Activated CD8-positive, alpha-beta memory T cell treated with anti-CD3 and anti-CD28 coated beads for 1 hour (primary cell): ENCODE measurements at regions not wholly inside any gene's neighbourhood (a gene's known extent, or its start where the extent isn't known, plus 50 kb on each side); places are given as distances from the start of the nearest gene placed in this dataset.

ENCODE experiments used
- DNase-seq, 2 donors: peaks; one replicate each; pipeline ENCODE4 v3.0.0-alpha.2; 2020; ENCODE audit warnings: low read depth in 1 of 2; ENCODE audit errors: extremely low read depth in 1 of 2

DNA sequence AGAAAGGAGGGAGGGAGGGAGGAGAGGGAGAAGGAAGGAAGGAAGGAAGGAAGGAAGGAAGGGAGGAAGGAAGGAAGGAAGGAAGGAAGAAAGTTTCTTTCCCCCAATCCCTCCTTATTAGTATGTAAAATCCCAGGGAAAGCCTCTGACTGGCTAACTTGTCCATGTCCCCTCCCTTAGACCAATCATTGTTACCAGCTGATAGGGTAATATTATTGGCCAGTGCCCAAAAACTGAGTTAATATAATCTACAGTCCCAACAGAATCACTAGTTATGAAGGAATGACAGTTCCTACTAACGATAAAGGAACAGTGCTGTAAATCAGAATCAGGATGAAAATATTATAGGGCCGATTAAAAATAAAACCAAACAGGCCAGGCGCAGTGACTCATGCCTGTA, 53.6 kb upstream of the CCNG1 start:
- DNase-seq: no peak

DNA sequence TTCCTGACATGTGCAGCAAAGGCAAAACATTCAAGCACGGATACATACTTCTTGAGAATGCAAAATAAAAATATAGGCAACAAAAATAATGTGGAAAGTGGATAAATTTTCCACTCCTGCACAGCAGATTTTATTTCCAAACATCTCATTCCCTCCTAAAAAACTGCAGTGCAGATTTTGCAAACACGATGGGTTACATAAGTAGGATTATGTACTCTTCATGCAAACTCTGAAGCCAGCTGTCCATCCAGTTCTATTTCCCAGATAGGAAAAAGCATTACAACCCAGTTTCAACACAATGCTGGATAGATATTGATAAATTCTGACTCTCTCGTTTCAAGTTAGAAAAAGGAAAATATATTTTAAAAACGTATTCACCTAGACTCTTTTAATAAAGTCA, 52.7 kb upstream of the CCNG1 start:
- no peak for DNase-seq

DNA sequence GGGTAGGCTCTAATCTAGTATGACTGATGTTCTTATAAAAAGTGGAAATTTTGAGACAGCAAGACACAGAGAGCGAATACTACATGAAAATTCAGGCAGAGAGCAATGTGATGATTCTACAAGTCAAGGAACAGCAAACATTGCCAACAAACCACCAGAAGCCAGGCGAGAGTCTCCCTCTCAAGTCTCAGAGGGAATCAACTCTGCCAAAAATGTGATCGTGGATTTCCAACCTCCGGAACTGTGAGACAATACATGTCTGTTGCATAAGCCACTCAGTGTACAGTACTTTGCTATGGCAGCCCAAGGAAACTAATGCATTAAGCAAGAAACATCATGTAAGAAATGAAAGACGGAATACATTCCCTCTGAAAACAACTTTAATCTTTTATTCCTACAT, 52.1 kb upstream of the CCNG1 start:
- DNase-seq: no peak

DNA sequence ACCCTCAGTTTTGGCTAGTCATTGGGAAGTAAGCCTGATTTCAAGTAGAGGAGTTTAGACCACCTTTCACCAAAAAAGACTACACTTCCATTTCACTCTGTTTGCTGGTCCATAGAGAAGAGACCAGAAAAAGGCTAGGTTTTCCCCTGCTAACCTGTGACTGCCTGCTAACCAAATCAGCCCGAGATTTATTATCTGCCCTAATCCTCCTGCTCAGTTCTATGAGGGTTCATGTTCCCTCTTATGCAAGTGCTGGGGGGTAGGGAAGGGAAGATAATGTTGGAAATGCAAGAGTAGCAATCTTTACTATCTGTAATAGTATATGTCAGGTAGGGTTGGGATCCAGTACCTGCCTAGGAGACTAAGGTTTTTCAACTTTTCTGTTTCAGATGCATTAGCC, 51.6 kb upstream of the CCNG1 start:
- no peak for DNase-seq

DNA sequence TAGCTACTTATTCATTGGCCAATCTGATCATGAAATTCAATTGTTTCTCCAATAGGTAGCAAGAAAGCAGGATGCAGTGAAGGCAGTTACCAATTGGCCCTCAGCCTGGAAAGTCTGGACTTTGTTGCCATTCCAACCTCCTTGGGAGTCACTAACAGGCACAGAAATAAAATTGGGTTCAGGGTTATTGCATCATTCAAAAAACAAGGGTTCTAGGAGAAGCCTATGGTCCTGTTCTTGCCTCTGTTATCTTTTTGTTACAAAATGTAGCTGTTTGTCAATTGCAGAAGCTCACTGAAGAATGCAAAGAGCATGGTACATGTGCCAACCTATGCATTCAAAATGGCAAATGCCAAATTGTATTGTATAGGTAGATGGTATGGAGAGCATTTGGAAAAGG, 51.0 kb upstream of the CCNG1 start:
- DNase-seq: no peak

DNA sequence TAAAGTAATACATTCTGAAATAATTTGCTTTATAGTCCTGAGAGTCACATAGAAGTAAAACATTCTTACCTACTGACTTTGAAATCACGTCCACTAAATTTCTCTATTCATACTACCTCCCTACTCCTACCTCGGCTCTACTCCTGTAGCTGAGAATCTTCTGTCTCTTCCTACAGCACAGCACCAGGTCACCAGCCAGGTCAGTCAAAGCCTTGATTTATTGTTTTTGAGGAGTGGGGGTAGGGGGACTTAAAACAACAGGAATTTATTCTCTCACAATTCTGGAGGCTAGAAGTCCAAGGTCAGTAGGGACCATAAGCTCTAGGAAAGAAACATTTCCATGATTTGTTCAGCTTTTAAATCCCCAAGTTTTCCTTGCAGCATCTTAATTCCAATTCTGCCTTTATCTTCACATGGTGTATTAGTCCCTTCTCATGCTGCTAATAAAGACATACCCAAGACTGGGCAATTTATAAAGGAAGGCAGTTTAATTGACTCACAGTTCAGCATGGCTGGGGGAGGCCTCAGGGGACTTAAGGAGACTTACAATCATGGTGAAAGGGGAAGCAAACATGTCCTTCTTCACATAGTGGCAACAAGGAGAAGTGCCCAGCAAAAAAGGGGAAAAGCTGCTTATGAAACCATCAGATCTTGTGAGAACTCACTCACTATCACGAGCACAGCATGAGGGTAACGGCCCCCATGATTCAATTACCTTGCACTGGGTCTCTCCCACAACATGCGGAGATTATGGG, 49.6 kb upstream of the CCNG1 start:
- DNase-seq: no peak
